RPMI7951 (cell line): ENCODE measurements at regions not wholly inside any gene's neighbourhood (a gene's known extent, or its start where the extent isn't known, plus 50 kb on each side); places are given as distances from the start of the nearest gene placed in this dataset.

Experiments
- DNase-seq: peaks from one replicate; pipeline ENCODE4 v3.0.0-alpha.2; 2012; ENCODE audit warnings: low read depth

DNA sequence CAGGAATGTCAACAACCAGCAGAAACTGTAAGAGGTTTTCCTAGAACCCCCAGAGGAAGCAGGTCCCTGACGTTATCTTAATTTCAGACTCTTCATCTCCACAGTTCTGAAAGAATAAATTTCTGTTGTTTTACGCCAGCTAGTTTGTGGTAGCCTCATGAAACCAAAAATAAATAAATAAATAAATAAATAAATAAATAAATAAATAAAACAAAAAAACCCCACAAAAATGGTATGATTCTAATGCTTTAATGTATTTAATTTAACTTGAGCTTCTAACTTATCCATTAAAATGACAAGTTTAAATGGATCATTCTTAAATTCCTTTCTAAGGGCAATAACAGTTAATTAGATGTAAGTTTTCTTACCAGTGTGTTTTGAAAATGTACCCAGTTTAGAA is 293.8 kb upstream of the ADAMTS5 start:
- no peak for DNase-seq

DNA sequence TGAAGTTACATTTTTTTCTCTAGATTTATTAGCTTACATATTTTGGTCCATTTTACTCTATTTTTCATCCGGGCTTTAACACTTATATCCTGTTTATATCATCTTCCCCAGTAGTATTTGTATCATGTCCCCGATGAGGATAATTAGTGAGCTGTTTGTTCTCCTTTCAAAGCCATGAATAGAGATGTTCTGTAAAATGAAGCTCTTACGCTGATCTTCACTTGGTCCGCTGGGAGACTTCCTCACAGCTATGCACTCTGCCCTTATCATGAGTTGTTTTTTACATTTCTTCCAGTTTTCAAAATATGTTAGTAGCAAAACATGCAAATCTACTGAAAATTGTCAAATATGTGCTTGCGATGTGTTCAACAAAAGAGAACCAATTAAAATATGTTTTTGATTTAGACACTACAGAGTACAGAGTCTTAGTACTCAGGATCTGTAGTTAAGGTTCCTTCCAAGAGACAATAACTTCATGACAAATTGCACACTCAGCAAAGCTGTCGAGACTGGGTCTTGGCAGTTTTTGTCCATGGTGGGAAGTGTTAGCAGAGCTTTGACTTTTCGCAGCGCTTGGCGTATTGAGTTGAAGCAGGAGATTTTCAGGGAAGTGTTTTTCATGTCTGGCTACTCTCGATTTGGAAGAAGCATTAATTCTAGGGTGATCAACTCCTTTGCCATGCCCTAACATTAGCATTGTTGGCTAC is 292.0 kb upstream of the ADAMTS5 start:
- DNase-seq, result no peak

DNA sequence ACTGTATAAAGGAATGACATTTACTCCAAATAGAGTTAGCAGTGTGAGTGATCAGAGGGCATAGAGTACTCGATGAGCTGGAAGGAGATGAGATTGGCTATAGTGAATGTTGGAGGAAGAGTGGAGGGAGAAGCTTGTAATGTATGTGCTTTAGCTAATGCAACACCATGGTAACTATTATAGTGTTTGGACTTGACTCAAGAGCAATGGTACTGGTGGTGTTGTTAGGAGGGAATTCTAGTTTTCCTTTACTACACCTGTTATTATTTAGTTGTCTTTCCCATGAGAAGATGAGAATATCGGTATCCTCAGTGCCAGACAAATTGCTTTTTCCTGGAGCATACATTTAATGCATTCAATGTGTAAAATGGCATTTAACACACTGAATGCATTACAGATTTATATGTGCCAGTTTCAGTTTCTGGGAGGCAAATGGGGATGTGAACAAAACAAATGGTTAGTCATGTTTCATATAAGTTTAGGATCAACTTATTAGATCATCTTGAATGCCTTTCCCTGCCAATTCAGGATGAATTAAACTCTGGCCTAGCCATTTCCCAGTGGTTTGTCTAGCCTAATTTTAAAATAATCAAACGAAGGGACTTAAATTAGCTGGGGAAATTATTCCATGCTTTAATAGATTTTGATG is 291.1 kb upstream of the ADAMTS5 start:
- no peak for DNase-seq

DNA sequence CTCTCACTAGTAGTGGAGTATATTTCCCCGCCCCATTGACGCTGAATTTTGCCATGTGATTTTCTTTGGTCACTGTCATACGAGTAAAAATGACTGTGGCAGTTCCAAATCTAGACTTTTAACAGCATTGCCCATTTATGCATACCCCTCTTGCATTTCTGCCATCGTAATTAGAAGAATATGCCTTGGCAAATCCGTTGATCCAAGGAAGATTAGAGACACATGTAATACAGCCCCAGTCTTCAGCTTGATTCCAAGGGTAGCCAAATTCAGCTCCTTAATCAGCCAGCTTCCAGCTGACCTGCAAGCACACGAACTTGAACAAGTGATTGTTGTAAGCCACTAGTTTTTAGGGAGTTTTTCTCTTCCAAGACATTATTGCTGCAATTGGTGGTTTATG is 290.3 kb upstream of the ADAMTS5 start:
- no peak for DNase-seq

DNA sequence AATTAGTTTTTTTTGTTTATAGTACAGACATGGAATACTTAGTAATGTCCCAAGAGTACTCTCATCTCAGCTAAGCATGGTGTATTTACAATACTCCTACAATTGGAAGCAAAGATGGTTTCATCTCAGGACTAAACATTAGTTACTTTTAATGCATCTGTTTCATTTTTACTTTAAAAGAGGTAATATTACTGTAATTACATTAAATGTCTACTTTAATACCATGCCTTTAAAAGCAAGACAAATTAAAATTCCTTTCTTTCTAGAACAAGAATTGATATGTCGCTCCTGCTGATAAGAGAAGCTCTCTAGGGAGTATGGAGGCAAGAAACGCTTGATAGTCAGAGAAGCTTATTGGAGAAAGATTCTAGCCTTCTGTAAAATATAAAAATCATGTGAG is 284.9 kb upstream of the ADAMTS5 start:
- no peak for DNase-seq

DNA sequence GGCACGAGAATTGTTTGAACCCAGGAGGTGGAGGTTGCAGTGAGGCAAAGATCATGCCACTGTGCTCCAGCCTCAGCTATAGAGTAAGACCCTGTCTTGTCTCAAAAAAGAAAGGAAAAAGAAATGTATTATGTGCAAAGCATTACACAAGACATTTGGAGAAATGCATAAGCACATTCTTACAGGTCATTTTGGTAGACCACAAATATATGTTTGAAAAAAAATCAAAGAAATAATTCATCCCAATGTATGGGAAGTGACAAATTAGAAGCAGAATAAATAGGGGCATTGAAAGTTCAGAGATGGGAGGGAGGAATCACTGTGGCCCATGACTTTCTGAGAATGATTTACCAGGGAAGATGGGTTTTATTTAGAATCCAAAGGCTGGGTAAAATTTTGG is 283.5 kb upstream of the ADAMTS5 start:
- peak; percentile 5 for DNase-seq

DNA sequence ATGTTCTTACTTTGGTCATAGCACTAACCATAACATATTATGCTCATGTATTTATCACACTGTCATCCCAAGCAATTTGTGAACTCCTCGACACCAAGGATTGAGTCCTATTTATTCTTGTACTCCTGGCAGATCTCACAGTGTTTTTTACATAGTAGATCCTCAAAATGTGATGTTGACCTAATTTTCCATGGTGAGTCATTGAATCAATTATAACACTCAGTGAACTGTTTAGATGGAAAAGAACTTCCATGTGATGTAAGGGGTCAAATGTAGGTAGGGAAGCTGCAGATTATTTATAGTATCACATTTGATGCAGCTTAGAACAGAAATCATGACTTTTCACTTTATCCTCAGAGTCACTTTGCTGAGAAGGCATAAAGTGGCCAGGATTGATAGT is 281.9 kb upstream of the ADAMTS5 start:
- no peak for DNase-seq

DNA sequence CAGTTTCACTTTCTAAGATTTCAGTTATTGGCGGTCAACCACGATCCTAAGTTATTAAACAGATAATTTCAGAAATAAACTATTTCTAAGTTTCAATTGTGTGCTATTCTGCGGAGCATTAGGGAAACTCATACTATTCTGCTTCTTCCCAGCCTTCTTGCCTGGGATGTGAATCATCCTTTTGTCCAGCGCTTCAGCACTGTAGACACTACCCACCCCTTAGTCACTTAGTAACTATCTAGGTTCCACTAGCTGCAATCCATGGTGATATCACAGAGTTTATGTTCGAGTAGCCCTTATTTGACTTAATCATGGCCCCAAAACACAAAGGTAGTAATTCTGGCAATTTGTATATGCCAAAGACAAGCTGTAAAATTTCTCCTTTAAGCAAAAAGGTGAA is 279.9 kb upstream of the ADAMTS5 start:
- peak; percentile 58 for DNase-seq

DNA sequence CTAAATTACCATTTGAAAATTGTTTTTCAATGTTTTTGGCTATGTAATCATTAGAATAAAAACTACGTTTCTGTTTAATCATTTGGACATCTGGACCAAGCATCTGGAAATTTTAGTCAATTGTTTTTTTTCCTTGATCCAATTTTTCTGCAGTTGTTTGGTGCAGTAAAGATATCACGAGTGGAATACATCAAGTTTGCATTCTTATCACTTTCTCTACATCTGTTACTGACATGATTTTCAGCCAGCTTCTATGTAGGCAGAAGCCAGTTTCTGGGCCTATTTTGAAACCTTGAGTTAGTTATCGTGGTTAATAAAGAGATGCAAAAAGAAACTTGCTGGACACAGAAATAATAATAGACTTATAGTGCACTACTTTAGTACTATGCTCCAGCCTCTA is 277.9 kb upstream of the ADAMTS5 start:
- no peak for DNase-seq

DNA sequence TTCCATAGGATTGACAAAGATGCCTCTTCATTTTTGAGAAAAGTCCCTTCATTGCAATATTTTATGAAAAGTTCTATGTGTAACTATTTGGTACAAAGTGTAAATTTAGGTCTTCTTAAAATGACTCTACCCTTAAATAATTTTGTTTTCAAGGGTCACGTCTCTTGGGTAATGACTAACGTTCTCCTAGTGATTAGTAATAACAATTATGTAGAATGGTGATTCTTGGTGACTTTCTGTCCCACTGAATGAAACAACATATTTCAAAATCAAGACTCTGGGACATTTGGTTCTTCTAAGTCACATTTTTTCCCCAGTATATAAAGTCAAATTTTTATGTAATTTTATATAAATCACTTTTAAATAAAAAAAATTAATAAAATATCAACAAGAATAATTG is 277.5 kb upstream of the ADAMTS5 start:
- no peak for DNase-seq

DNA sequence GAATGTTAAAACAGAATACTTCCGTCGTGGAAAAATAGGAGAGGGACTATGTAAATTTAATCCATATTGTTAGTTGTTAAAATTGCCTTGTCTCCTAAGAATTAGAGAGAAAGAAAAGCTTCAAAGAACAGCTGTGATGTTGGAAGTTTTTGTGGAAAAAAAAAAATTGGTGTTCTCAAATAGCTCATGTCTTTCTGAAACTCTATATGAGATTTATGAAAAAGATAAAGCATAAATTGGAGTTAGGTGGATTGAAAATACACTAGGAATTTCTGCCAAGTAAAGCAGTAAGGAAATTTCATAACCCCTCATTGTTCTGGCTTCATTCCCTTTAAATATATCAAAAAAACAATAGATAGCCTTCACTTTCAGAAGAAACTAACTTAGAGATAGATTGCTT is 274.0 kb upstream of the ADAMTS5 start:
- DNase-seq, result no peak

DNA sequence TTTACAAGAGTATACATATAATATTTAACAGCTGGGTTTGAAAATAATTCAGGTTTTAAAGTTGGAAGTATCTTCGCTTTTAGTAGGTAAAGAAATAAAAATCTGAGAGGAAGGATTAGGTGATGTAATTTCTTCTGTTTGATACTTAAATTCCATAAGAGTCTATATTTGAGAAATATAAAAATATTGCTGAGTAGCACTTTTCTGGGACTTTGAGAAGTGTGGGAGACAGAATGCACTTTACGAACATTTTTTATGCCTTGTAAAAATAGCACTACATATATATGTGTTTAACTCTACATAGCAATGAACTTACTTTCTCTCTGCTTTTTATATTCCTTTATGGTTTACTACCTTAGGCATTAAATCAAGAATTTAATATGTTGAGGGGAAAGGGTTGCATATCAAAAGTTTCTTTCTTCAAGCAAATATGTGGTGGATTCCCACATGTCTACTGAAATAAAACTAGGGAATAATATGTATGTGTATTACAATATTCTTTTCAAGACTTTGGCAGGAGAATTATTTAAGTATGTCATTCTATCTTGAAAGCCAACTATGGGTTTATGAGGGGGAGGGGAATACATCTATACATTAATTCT is 266.7 kb upstream of the ADAMTS5 start:
- no peak for DNase-seq

DNA sequence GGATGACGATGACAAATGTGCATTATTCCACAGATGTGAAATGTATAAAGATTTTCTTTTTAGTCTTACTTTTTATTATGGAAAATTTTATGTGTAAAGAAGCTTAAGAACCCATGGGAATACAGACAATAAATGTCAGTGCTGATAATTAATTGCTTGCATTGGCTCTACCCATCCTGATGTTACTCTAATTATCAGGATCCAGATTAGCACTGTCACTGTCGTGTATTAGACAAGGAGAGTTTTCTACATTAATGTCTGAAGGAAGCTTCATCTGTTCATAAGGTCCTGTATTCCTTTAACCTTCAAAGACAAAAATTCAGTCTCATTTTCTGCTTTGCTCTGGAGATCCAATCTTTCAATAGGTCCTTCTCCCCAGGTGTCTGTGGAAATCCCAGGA is 259.1 kb upstream of the ADAMTS5 start:
- no peak for DNase-seq

DNA sequence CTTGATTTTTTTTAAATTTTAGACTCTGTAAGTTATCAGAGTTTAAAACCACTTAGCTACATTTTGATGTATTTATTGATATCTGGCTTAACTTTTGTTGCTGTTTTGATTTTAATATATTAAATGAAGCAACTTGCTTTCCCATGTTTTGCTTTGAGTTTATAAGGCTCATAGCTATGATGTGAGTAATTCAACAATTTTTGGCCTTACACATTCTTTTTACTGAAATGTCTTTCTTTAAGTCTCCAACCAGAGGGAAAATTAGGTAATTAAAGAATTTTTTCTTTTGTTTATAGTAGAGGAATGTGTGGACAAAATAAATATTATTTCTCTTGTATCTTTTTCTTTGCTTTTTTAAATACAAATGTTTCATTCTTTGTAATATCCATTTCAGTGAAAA is 258.3 kb upstream of the ADAMTS5 start:
- DNase-seq, result no peak

DNA sequence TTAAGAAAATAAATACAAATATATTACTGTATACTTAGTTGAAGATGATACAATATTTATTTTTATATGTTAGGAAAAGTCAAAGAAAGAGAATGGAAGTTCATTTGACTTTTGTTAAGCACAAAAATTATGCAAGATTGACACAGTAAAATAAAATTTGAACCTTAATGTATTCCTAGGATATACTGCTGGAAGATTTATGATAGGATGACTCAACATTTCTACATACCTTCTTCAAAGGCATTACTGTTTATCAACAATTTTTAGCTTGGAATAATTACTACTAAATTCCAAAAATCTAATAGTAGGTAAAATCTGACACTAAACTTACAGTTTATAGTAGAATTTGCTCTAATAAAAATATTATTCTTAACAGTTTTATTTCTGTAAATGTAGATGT is 257.3 kb upstream of the ADAMTS5 start:
- DNase-seq, result no peak

DNA sequence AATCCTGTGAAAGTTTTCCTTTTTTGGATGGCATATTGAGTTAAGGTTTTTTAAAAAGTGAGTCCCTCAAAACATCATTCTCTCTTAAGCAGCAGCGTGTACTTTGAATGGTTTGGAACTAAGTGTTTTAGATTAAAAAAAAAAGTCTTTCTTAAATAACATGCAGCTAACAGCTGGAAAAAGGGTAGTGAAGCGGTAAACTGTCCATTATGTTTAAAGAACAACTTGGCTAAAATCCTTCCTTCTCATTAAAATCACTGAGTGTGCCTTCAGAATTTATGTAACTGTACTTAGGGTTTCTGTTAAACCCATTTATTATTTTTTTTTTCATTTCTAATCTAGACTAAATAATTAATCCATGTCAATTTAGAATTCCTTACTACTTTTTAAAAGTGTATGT is 254.2 kb upstream of the ADAMTS5 start:
- DNase-seq, result no peak

DNA sequence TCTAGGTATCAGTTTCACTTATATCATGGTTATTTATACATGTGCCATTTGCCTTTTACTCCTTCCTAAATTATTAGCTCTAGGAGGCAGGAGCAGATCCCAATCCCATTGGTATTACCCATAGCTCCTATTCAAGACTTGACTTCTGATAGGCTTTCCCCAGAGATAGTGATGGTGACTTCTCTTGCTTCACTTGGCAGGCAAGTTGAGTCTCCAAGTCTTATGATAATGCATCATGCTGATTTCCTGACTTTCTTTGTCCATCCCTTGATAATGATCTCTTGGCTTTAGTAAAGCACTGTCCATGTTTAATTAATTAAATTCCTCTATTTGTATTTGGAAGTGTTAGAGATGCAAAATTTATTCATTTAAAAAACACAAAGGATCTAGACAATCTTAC is 253.5 kb upstream of the ADAMTS5 start:
- no peak for DNase-seq

DNA sequence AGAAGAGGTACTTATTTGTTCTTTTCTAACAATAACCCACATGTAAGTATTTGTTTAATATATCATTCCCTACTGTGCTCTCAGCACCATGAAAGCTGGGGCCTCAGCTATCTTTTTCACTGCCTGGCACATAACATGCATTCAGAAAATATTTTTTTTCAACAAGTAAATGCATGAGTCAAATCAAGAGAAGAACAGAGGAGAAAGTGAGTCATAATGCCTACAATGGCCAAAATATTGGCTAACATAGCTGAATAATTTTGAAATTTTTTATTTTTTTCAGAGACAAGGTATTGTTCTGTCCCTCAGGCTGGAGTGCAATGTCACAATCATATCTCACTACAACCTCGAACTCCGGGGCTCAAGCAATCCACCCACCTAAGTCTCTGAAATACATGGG is 252.2 kb upstream of the ADAMTS5 start:
- no peak for DNase-seq

DNA sequence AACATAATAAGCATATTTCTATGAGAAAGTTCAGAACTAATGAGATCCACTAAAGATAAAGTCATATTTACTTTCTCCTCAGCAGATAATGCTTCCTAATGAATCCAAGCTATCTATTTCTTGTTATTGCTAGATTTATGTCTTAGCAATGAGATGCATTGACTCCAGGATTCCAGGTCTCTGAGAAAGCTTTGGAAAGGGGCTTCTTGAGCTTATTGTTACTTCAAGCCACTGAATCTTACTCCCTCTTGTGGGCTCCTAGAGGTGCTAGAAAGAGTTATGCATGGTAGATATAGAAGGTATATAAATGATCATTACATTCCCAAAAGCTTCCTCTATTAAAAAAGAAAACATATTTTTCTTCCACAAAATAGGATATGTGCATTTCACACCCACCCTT is 246.4 kb upstream of the ADAMTS5 start:
- no peak for DNase-seq

DNA sequence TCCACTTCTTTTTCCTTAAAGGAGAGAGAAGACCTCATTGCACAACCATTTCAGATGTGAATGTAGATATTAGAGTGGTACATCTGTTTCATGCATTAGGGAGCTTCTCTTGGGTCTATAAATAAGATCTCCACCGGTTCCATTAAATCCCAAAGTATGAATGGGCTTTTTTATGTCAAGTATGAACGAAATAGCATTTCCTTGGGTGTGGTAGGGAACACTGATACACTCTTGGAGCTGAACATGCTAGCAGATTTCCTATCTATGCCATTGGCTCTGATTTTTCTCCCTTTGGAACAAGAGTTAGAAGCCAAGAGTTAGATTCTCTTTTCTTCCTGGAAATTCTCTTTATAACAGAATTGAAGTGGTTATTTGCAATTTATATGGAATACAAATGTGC is 245.6 kb upstream of the ADAMTS5 start:
- DNase-seq, result no peak

DNA sequence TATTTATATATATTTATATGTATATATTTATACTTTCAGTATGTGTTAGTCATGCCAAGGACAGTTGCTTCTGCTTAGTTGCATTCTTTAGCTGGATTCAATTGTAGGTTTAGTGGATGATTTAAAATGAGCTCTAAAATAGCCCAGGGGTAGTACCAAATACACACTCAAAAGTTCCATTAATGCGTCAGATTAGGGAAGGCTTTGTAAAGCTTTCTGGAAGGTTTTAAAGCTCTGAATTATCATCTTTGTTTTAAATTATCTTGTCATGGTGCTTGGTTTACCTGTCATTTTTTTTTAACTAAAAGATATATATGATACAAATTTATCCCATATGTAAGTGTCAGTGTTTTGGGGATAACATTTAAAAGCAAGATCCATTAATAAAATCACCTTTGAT is 242.7 kb upstream of the ADAMTS5 start:
- peak; percentile 9 for DNase-seq

DNA sequence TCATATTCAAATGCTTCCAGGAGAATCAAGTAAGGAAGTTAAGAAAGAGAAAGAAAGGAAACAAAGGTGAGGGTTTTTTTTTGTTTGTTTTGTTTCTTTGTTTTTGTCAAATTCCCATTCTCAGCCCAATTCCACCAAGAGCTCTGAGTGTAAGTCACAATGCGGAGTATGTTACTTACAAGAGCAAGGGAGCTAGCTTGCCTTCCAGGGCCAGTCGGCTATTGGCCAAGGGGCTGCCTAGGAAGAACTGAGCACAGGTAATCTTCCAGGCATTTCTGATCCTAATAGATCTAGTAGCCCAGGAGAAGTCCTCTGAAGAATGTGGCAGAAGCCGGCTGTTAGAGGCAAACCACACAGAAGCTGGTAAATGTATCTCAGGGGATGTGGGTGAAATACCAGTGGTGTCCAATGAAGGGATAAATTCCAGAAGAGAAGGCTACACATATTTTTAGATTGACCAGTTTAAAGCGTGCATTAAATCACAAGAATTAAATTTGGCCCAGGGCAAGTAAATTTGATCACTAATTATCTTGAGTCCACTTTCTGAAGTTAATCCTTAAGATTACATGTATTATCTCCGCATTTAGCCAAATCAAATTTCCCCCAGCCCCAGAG is 239.6 kb upstream of the ADAMTS5 start:
- peak; percentile 9 for DNase-seq

DNA sequence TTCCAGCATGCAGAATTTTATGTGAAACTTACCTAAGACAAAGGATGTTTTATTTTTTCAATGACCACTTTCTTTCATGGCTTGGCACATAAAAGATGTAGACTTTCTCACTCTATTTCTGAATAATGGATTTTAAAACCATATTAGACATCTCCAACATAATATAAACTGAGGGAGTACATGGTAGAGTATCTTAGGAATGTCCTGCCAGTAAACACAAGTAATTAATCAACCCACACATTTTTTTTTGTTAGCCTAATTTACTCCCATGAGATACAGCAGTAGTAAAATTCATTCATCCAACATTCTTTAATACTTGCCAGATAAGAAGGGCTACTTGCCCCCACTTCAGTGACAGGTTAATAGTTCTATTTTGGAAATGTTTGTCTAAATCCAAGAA is 235.4 kb upstream of the ADAMTS5 start:
- DNase-seq, result no peak
